RKO (cell line): ENCODE measurements at regions not wholly inside any gene's neighbourhood (a gene's known extent, or its start where the extent isn't known, plus 50 kb on each side); places are given as distances from the start of the nearest gene placed in this dataset.
"Not testable (repeated sequence)": the region's sequence is repeated elsewhere in the genome, so short reads cannot be mapped to it uniquely, and the experiment has no call there.

Experiments
- DNase-seq: peaks from one replicate; pipeline ENCODE4 v3.0.0-alpha.2; 2016; ENCODE audit warnings: low spot score

DNA sequence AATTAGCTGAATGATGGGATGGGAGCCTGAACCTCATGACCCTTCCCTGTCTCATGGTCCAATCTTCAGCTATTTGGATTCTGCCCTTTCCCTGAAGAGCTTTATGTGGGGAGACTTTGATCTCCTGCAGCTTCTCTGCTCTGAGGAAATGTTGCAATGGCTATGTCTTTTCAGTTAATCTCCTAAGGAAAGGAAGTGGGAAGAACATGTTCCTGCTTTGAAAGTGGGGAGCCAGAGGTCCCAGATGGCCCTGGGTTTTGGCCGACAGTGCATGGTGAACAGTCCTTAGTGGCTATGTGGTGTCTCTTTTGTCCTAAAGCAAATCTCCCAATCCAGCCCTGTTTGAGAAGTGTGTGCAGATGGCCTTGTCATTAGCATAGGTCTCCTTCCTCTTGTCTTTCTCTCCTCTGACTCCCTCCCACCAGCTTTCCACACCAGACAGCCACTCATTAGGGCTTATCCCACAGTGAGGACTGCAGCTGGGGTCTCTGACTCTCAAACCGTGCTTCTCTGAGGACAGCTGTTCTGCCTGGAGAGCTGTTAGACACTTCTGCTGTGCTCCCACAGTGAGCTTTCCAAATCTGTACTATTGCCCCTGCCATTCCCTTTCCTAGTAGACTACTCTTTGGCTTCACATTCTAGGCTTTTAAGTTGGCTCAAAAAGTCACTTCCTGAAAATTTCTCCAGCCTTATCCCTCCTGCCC lies 365.8 kb upstream of the UMPS start:
- no peak for DNase-seq

DNA sequence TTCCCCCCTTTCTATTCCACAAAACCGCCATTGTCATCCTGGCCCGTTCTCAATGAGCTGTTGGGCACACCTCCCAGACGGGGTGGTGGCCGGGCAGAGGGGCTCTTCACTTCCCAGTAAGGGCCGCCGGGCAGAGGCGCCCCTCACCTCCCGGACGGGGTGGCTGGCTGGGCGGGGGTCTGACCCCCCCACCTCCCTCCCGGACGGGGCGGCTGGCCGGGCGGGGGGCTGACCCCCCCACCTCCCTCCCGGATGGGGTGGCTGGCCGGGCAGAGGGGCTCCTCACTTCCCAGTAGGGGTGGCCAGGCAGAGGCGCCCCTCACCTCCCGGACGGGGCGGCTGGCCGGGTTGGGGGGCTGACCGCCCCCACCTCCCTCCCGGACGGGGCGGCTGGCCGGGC lies 363.6 kb upstream of the UMPS start:
- DNase-seq, result not testable (repeated sequence)

DNA sequence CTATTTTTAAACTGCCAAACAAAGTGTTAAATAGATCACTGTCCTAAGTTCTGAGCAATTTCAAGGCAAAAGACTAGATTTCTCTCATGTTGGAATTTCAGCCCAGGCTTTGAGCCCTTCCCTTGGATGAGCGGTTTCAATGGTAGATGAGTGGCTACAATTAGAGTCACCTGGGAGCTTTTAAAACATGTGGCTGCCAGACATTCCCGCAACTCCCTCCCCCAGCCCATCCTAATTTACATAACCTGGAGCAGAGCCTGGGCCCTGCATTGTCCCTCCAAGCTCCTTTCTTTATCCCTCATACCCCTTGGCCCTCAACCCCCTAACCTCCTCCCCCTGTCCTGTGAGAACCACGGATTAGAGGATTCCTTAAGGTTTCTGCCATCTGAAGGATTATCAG lies 357.5 kb upstream of the UMPS start:
- no peak for DNase-seq

DNA sequence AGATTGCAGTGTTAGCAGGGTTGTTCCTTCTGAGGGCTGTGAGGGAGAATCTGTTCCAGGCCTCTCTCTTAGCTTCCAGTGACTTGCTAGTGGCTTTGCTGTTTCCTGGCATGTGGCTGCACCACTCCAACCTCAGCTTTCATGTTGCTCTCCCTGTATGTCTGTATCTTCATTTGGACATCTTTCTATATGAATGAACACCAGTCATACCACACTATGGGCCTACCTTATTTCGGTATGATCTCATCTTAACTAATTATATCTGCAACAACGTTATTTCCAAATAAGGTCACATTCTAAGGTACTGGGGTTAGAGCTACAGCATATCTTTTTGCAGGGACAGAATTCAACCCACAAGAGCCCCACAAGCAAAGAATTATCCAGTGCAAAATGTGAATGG lies 356.7 kb upstream of the UMPS start:
- no peak for DNase-seq

DNA sequence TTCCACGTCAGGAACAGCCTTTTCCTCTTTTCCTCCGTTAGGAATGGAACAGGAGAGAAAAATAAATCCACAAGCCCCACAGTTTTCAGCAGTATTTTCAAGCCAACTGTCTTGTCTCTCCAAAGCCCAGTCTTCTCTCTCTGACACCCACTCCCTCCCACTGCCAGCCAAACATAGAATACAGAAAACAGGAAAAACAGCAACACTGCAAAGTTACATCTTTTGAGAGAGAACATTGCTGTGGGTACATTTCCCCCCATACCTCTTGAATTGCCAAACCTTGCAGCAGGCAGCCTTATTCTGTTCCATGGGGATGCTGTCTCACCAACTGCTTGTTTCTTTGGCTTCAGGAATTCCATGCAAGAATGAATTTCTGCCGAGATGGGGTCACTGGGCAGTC lies 355.7 kb upstream of the UMPS start:
- DNase-seq, result no peak

DNA sequence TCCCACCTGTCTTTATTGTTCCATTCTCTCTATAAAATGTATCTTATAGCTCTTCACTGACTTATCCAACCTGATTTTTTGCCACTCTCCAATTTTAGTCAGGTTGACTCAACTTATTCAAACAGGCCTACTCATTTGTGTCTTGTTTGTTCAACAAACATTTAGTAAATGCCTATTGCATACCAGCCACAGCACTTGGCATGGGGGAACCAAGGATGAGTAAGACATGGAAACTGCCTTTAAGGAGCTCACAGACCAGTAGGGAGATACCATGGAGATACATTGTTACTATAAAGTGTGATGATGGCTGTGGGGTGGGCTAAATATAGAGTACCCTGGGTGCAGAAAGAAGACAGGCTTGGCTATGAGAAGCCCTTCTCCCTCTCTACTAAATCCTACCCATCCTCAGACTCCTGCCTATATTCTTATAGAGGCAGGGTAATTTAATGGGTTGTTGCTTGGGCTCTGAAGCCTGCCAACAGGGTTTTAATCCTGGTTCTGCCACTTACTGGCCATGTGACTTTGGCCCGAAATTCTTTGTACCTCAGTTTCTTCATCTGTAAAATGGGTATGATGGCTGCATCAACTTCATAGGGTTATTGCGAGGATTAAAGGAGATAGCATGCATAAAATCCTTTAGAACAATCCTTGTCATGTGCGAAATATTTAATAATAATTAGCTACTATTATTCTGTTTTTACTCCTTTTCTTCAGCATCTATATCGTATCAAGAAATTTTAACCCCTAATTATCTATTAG lies 348.5 kb upstream of the UMPS start:
- no peak for DNase-seq

DNA sequence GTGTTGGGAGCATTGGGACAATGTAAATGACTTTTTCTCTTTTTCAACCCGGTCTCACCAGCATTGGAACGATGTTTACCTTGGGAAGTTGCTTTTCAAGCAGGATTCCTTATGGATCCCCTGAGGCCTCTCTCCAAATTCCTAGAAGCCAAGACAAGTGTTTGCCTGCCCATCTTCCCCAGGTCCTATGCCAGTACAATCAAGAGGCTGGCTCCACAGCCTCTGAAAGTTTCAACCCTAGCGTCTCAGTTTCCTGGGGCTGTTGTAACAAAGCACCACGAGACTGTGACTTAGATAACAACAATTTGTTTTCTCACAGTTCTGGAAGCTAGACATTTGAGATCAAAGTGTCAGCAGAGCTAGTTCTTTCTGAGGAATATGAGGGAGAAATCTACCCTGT lies 347.2 kb upstream of the UMPS start:
- no peak for DNase-seq

DNA sequence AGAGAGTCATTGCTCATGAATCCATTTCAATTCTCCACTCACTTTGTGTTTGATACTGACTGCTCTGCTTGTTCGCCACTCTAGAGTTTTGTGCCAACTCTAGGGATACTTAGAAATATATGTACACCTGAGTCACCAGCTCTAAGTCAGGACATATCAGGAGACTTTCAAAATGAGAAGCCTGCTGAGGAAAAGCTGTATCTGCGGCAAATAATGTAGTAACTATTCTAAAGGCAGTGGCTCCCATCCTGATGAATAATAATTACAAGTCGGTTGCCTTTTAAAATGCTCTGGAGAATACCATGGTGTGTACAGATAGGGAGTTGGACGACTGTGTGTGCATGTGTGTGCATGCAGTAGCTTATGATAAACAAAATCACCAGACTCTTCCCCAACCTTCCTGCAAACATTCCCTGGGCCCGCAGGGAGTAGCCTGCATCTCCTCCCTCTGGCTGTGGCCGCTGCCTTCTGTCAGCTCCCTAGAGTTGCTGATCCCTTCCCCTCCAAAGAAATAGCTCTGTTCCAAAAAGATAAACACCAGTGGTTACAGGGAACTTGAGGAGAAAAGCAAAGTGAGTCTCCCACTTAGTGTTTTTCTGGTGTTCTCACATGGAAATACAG lies 346.3 kb upstream of the UMPS start:
- DNase-seq, result no peak

DNA sequence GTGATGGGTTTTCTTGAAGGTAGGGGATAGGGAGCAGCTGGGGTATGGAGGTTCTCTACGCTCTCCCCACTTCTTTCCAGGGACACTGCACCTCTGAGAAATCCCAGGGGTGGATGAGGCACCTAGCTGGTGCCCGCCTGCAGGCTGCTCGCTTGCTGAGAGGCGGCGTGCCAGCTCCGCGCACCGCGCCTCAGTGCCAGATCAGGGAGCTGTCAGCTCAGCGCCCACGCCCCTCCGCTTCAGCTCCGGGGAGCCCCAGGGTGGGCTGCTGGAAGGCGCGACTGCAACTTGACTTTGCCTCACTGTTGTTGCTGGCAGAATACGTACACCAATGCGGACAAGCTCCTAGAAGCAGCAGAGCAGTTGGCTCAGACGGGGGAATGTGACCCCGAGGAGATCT lies 345.7 kb upstream of the UMPS start:
- no peak for DNase-seq

DNA sequence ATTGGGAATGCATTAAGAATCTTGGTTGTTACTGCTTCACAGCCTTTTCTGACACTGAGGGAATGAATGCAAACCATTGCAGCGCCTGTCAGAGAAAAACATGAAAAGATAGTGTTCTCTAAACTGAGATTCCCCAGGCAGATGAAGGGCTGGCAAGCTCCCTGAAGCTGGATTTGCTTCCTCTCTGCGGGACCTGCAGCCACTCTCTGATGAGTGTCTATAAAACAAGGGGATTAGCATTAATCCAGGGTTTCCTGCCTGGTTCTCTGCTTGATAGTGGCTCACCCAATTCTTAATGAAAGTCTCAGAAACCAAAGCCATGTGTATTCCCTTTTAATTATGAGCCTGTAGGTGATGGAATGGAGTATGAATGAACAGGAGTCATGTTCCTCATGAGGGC lies 344.3 kb upstream of the UMPS start:
- no peak for DNase-seq

DNA sequence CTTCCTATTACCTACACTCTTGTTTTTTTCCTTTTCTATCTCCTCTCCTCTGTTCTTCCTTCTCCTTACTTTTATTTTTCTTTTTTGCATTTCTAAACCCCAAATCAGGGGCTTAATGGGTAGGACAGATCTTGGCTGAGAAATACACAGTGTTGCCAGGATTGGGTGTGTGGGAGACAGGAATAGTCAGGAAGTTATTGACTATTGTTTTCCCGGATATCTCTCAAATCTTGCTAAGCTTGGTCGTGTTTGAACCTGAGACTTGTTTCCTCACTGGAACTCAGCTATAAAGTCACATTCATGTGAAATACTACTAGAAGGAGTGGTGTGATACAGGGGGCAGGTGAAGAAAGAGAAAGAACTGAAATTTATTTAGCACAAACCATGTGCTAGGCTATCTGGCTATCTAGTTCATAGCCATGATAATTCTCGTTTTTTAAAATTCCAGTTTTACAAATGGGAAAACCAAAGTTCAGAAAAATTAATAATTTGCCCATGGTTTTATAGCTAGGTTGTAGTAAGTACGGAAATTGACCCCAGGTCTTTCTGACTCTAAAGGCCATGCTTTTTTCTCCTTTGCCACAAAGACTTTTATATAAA lies 343.2 kb upstream of the UMPS start:
- no peak for DNase-seq

DNA sequence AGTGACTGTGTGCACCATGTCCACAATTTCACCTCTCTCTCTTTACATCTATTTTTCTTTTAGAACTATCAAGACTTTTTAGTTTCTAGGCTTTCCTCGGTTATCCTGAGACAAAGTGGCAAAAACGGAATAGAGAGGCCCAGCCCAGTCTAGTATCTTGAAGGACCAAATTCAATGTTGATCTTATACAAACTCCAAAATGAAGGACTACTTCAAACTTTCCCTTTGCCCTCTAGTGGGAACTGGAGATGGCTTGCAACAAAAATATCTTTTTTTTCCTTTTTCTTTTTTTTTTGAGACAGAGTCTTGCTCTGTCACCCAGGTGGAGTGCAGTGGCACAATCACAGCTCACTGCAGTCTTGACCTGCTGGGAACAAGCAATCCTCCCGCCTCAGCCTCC lies 338.5 kb upstream of the UMPS start:
- no peak for DNase-seq

DNA sequence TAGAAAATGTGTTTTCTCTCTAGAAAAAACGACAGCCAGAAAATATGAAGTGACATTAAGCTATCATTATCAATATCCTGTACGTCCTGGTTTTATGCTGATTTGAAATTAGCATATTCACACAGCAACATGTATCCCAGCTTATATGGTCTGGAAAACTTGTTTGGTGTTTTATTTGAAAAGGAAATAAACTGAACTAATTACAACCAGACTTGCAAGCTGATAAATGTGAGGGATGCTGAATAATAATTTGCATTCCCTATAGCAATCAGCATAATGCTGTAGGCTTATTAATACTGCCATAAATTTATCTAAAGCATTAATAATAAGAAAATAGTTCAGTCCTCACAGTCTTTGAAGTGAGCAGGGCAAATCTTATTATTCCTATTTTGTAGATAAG lies 336.9 kb upstream of the UMPS start:
- no peak for DNase-seq

DNA sequence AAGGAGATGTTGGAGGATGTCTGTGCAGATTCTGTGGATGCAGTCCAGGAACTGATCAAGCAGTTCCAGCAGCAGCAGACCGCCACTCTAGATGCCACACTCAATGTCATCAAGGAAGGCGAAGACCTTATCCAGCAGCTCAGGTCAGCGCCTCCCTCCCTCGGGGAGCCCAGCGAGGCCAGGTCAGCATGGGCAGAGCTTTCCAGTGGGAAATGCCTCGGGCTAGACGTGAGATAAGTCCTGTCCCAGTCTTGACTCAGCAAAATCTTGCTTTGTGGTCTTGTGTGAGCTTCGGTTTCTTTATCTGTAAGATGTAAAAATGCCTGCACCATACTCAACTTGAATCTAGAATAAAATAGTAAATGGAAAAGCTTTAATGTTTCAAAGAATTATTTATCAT lies 335.1 kb upstream of the UMPS start:
- no peak for DNase-seq

DNA sequence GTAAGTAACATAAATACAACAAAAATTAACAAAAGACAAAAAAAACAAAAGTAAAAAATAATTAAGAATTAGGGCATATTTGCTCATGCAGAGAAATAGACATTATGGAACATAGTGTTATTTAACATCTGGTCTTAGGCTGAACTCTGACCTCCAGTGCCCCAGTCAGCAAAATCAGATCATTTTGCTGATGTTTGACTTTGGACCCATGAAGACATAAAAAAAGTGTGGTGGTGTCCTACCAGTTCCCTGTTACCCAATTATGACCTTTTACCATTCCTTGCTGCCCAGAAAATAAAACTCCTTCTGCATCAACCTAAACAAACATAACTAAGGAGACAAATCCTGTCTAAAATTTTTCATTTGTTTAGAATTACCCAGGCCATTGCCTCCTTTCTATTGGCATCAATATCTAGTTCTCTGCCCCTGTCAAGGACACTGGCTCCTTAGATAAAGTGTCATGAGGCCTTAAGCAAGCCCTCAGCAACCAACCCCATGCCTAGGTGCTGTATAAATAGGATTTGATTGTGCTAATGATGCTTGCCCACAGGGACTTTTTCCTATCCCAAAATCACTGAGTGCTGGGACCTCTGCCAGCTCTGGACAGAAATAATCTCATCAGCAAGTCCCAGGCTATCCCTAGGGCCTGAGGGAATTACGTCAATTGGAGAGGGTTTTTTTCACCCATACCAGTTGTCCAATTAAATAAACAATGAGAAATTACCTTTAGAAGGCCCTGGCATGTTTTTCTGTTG lies 334.5 kb upstream of the UMPS start:
- DNase-seq, result no peak

DNA sequence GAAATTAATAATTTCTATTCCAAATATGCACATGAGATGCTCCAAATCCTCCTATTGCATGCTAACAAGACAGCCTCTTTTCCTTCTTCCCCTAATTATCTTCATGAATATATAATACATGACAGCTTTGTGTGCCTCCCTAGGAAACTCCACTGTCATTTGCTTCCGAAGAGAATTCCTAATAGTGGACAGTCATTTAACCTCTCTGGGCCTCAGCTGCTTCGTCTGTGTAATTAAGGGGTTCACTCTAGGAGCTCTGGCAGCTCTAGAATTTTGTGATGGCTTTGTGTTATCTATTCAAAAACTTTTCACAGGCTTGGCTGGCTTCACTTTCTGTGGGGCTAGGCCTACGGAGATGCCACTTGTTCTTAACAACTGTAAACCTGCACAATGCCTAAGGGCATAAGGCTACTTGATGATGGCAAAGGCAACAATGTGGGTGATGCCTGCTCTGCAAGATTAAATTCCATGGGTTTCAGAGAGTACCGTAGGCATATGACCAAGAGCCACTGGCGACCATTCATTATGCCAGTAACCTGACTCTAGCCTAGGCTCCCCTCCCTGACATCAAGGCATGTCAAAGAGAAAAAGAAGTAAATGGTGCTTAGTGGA lies 333.8 kb upstream of the UMPS start:
- DNase-seq, result no peak

DNA sequence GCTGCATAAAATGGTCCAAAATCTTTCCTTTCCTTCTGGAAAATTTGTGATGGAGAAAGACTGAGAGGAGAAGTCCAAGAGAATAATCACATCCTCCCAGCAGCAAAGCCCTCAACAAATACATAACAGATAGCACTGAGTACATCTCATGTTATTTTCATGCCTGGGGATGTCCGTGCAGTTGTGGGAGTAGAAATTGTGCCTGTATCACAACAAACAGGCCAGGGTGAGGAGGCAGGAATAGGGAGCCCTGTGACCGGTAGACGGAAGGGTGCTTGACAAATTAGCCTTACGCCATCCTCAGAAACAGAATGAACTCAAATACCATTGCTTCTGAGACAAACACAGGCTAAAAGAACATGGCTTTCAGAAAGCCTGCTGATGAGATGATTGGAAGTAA lies 333.2 kb upstream of the UMPS start:
- no peak for DNase-seq

DNA sequence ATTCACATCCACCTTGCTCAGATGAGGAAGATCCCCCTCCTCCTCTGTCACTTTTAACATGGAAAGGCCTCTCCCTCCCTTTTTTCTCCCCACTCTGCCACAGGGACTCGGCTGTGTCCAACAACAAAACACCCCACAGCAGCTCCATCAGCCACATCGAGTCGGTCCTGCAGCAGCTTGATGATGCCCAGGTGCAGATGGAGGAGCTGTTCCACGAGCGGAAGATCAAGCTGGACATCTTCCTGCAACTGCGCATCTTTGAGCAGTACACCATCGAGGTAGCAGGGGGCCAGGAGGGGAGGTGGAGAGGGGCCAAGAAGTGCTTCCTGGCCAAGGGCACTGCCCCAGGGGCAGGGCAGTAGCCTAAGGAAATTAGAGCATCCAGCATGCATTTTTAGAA lies 331.7 kb upstream of the UMPS start:
- DNase-seq, result no peak

DNA sequence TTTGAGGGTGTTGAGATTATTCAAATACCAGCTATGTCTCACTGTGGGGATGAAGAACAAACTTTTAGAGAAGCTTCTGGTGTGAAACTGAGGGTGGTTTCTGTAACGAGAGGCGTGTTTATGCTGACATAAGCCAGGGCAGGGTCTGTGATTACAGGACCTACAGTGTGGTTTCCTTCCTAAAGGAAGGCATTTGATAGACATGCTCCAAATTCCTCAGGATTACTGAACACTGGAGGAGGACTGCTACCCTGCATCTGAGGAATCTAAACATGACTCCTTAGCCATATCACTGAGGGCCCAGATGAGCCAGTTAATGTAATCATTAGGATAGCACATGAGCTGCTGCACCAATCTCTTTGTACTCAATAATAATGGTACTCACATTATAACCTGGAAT lies 328.4 kb upstream of the UMPS start:
- DNase-seq, result no peak

DNA sequence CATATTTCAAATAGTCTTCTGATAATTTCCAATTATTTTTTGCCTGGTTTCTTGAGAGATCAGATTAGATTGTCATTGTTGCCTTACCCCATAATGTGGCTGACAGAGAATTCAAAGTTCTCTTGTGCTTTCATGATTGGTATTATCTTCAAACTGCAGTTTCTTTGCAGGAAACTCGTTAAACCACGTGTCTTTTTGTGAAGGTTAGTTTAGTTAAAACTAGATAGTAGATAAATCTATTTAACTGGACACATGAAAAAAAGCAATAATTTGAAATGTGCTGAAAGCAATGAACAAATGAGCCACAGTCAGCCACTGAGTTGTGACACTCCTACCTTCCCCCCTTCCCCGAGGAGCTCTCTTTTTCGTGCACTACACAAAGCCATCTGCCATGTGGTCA lies 327.5 kb upstream of the UMPS start:
- no peak for DNase-seq

DNA sequence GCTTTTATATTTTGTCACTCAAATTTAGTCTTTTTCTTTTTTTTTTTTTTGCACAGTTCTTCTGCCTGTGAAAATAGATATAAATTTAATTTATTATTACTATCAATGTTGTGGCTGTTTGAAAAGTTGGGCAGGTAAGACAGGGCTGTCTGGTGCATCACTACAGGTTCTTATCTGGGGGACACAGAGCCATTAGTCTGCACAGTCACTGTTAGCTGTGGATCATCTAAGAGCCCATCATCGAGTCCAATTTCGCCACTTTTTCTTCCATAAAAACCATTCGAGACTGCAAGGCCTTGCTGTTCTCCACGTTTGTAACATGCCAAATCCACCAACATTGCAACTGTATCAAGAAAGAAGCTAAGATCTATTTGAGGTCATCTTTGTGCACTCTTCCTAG lies 325.6 kb upstream of the UMPS start:
- no peak for DNase-seq

DNA sequence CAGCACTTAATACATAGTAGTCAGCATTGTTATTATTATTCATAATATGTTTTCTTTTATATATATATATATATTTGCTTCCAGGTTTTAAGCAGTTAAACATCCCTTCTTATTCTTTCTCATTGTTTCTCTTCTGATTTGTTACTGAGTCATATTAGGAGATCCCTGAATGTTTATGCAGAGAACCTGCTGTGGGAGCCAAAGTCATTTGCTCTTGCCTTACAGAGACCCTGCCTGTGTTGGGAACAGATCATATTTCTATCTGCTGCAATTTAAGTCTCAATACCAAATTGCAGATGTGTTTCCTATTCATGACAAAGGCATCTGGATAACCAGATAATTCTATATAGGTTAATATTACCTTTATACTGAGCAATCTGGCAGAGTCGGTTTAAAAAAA lies 323.0 kb upstream of the UMPS start:
- no peak for DNase-seq
